ENCODE measurements at regions not wholly inside any gene's neighbourhood (a gene's known extent, or its start where the extent isn't known, plus 50 kb on each side); places are given as distances from the start of the nearest gene placed in this dataset.

DNA sequence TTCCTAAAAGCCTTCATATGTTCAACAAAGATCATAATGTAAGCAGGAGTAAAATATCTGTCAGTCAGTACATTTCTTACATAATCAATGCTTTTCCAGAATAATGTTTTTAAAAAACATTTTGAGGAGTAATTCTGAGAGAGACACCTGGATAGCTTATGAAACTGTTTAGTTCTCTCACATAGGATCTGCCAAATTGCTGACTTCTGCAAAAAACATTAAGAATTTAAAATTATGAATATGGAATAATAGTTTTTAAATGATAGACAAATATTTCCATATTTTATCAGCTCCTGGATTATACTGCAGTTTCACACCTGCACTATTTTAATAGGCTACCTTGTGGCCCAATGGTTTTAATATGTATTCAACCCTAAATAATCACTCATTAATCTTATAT lies 142.7 kb upstream of the RUNX1 start:
- no peaks in the 10 kb centered on the region for H3K27me3 ChIP-seq (ENCODE audit: insufficient read depth, low read length)
- no peak overlapping the region for H2BK120ac ChIP-seq (ENCODE audit: low read depth, low read length, poor library complexity, severe bottlenecking)
- Mint-ChIP-seq H3K27me3 (ENCODE audit: low read depth) (no peaks in the 10 kb centered on the region), H3K4me3 (no peak overlapping the region), H3K9me3 (peaks cover 0 to 3% of the 10 kb centered on the region in 2 experiments; a peak in 1 of 5 replicates), H3K36me3 (ENCODE audit: insufficient read depth in 1 of 3, low read depth in 3 of 3) (no peaks in the 10 kb centered on the region), H3K27ac (no peak overlapping the region), H3K4me1 (peaks cover 14 to 15% of the 10 kb centered on the region in 2 experiments)
- H3K23ac ChIP-seq (ENCODE audit: insufficient read length, low read depth, low read length) = no peak overlapping the region
- no peak overlapping the region for H2BK5ac ChIP-seq (ENCODE audit: insufficient read length, low read length)
- no peak overlapping the region for H2AK5ac ChIP-seq (ENCODE audit: insufficient read length, low read length)
- H2BK15ac ChIP-seq (ENCODE audit: low read depth, low read length) = no peak overlapping the region
- no peak overlapping the region for H3K27ac ChIP-seq (ENCODE audit: insufficient read length, low read depth, low read length)
- TF ChIP-seq, protein P1, sequence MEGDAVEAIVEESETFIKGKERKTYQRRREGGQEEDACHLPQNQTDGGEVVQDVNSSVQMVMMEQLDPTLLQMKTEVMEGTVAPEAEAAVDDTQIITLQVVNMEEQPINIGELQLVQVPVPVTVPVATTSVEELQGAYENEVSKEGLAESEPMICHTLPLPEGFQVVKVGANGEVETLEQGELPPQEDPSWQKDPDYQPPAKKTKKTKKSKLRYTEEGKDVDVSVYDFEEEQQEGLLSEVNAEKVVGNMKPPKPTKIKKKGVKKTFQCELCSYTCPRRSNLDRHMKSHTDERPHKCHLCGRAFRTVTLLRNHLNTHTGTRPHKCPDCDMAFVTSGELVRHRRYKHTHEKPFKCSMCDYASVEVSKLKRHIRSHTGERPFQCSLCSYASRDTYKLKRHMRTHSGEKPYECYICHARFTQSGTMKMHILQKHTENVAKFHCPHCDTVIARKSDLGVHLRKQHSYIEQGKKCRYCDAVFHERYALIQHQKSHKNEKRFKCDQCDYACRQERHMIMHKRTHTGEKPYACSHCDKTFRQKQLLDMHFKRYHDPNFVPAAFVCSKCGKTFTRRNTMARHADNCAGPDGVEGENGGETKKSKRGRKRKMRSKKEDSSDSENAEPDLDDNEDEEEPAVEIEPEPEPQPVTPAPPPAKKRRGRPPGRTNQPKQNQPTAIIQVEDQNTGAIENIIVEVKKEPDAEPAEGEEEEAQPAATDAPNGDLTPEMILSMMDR (conservative IDR thresholded peaks at IDR 0.05) = no peak
- H3K56ac ChIP-seq (ENCODE audit: insufficient read length, low read depth, low read length) = no peak overlapping the region
- H3K79me2 ChIP-seq (ENCODE audit: insufficient read depth, low read length) = no peaks in the 10 kb centered on the region
- H4K91ac ChIP-seq (ENCODE audit: insufficient read length, low read depth, low read length) = no peak overlapping the region
- no peaks in the 10 kb centered on the region for H3K9me3 ChIP-seq (ENCODE audit: control insufficient read depth, low read depth, low read length)
- no peak overlapping the region for H2AFZ ChIP-seq (ENCODE audit: low read length)
- no peaks in the 10 kb centered on the region for H3K4me1 ChIP-seq (ENCODE audit: insufficient read depth, low read length)
- H2BK12ac ChIP-seq (ENCODE audit: insufficient read length, low read depth, low read length) = no peak overlapping the region
- no peak overlapping the region for H3T11ph ChIP-seq (ENCODE audit: low read length)
- no peak overlapping the region for H4K5ac ChIP-seq (ENCODE audit: insufficient read length, low read depth, low read length)
- no peak overlapping the region for H4K8ac ChIP-seq (replicated peaks; ENCODE audit: insufficient read length, low read depth, low read length)
- no peaks in the 10 kb centered on the region for H3K23me2 ChIP-seq (ENCODE audit: insufficient read length, low read depth, low read length, poor library complexity, severe bottlenecking)
- no peak for DNase-seq
- H3K14ac ChIP-seq (ENCODE audit: insufficient read depth, low read length) = no peak overlapping the region
- H3K4ac ChIP-seq (ENCODE audit: low read depth, low read length) = no peak overlapping the region
- no peak overlapping the region for H3K9ac ChIP-seq (ENCODE audit: extremely low read depth, insufficient read length, low read length)
- no peaks in the 10 kb centered on the region for H4K20me1 ChIP-seq (ENCODE audit: control insufficient read depth, insufficient read depth, insufficient read length)
- no peak overlapping the region for H3K18ac ChIP-seq (ENCODE audit: insufficient read length, low read depth, low read length)
- no peaks in the 10 kb centered on the region for H3K79me1 ChIP-seq (ENCODE audit: insufficient read depth, low read depth, low read length, poor library complexity, severe bottlenecking)
- no peak overlapping the region for H2BK20ac ChIP-seq (ENCODE audit: low read depth, low read length, poor library complexity, severe bottlenecking)
- H3K4me2 ChIP-seq (ENCODE audit: insufficient read depth, insufficient read length, low read length) = no peak overlapping the region

Measured in H9 (cell line).